AG09319 (cell line): ENCODE measurements at regions not wholly inside any gene's neighbourhood (a gene's known extent, or its start where the extent isn't known, plus 50 kb on each side); places are given as distances from the start of the nearest gene placed in this dataset.

Source experiments
- DNase-seq: peaks from one replicate; pipeline ENCODE4 v3.0.0-alpha.2; 2010; ENCODE audit warnings: low read depth; ENCODE audit errors: extremely low read depth
- TF ChIP-seq, protein P1 (sequence below): IDR thresholded peaks from 2 replicates; pipeline ENCODE4 v1.5.1; 2011; ENCODE audit warnings: low read depth, mild to moderate bottlenecking, inconsistent platforms, low read length, moderate library complexity

DNA sequence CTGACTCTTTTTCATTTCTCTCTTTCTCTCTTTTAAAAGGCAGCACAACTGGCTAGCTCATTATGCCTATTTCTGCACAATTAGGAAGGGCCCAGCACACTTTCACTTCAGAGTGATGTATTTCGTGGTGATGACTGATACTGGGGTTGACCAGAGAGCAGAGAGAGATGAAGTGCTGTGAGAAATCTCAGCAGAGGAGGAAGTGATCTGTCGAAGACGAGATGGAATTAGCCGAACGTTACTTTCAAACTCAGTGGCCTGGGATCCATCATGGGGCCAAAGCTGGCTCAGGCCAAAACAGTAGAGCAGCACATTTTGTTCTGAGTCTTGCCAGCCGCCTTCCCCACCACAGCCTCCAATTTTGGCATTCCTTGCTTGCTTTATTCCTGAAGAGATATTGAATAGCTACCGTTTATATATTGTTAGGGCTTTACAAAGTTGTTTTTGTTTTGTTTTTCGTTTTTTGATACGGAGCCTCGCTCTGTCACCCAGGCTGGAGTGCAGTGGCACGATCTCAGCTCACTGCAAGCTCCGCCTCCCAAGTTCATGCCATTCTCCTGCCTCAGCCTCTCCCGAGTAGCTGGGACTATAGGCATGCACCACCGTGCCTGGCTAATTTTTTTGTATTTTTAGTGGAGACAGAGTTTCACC is 213.2 kb upstream of the ECI2 start:
- DNase-seq, result no peak
- TF ChIP-seq, protein P1, sequence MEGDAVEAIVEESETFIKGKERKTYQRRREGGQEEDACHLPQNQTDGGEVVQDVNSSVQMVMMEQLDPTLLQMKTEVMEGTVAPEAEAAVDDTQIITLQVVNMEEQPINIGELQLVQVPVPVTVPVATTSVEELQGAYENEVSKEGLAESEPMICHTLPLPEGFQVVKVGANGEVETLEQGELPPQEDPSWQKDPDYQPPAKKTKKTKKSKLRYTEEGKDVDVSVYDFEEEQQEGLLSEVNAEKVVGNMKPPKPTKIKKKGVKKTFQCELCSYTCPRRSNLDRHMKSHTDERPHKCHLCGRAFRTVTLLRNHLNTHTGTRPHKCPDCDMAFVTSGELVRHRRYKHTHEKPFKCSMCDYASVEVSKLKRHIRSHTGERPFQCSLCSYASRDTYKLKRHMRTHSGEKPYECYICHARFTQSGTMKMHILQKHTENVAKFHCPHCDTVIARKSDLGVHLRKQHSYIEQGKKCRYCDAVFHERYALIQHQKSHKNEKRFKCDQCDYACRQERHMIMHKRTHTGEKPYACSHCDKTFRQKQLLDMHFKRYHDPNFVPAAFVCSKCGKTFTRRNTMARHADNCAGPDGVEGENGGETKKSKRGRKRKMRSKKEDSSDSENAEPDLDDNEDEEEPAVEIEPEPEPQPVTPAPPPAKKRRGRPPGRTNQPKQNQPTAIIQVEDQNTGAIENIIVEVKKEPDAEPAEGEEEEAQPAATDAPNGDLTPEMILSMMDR, result no peak

DNA sequence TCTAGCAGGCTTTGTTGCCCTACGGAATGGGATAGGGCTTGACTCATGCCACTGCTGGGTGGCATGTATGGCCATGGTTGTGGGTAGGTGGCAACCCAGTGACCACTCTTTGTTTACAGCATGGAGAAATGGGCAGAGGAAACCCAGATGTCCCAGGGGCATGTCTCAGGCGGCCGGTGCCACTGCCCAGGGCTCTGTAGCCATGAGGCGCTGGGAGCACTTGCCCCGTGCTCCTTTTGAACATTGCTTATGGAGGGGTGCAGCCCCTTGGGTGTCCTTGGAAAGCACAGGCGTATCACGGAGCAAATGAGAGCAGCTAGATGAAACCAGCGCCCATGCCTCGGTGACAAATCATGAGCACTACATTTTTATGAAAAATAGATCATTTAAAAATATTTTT is 212.5 kb upstream of the ECI2 start:
- no peak for DNase-seq

DNA sequence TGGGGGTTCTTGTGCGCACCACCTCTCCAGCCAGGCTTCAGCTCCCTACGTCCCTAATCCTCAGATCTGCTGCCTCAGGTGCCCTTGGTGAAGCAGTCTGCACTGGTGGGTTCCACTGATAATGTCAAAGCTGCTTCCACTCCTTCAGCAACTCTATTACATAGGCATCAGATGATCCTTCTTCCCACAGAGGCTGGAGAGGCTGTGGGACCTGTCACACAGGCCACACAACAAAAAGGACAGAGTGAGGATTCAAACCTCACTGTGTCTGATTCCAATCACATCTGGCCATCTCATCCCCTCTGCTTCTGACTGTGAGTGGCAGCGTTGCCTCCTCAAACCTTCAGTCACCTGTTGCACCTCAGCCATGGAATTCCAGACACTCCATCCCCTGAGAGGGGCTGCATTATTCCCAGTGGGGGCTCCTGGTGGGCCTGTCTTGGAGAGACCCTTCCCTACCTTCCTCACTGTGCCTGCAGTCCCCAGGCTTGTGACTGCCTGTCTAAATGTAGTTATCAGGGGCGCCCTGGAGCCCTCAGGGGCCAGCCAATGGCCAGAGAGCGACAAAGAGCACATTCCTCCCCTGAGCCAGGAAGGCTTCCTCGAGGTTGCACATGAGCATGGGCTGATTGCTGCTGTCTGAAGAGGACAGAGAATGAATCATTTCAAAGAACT is 211.4 kb upstream of the ECI2 start:
- TF ChIP-seq, protein P1, result no peak
- DNase-seq, result no peak

More for the DNA sequence above, 212.5 kb upstream of the ECI2 start:
- TF ChIP-seq, protein P1, result no peak

DNA sequence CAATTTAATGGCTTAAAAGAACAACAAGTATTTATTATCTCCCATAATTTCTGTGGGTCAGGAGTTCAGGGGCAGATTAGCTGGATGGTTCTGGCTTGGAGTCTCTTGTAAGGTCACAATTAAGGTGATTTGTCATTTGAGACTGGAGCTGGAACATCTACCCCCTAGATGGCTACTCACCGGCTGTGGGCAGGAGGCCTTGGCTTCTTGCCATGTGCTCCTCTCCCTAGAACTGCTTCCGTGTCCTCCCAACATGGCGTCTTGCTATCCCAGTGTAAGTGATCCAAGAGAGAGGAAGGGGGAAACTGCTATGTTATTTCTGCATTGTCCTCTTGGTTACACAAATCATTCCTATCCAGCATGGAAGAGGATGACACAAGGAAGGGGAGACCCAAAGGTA is 210.2 kb upstream of the ECI2 start:
- TF ChIP-seq, protein P1, result no peak
- no peak for DNase-seq

DNA sequence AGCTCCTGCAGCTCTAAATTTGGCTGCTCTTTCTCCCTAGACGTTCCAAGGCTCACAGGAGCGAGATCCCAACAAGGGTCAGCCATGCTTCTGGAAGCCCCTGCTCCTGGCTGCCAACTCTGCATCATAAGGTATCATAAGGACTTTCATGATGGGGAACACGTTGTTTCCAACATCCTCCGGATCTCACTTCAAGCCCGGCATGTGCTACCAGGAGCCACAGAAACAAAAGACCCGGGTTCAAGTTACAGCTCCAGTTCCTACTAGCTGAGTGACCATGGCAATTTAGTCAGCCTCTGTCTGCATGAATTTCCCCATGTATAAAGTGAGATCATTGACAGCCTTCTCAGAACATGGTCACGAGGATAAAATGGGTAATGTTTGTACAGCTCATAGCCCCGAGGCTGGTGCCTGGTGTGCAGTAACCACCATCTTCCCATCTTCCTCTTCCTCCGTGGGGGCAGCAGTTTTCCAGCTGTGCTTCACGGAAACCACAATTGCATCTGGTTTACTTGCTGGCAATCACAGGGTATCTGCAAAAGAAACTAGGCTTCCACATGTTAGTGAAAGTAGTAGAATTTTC is 209.0 kb upstream of the ECI2 start:
- DNase-seq, result no peak

DNA sequence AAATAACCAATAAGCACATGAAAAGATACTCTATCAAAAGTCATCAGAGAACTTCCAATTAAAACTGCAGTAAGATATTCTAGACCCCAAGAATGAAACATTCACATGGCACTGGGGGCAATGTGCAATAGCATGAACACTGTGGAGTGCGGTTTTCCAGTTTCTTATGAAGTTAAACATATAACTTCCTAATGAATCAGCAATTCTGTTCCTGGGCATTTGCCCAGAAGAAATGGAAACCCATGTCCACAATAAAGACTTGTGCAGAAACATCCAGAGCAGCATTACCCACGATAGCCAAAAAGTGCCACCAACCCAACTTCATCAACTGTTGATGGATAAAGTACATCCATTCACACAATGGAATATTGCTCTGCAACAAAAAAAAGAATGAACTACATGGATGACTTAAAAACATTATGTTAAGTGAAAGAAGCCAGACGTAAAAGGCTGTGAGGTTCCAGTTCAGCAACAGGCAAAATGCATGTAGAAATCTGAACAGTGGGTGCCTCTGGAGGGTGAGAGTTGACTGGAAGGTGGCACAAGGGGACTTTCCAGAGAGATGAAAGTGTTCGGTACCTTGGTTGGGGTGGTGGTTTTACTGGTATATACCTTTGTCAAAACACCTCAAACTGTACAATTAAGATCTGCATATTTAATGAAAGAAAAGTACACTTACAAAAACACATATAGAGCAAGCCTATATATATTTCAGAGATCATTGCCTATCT is 207.2 kb upstream of the ECI2 start:
- TF ChIP-seq, protein P1, result no peak
- DNase-seq, result no peak

More for the DNA sequence above, 209.0 kb upstream of the ECI2 start:
- TF ChIP-seq, protein P1, result no peak
